Adrenal gland (tissue), 9 donors: ENCODE measurements at regions not wholly inside any gene's neighbourhood (a gene's known extent, or its start where the extent isn't known, plus 50 kb on each side); places are given as distances from the start of the nearest gene placed in this dataset.

Source experiments
- DNase-seq, 7 donors: peaks; one replicate each; pipeline ENCODE4 v3.0.0-alpha.2; 2019 to 2020
- H3K27ac ChIP-seq, 5 donors: fragments of 200-600 bp; sonication (generic) in 4 of 5; 1 replicate in 3 of 5; 2 replicates in 2 of 5; pipeline versions ENCODE4 v1.5.1 to v1.8.0; 2016 to 2020; ENCODE audit warnings: mild to moderate bottlenecking in 1 of 5
- H3K27me3 ChIP-seq: fragments of 200-600 bp; 2 replicates; pipeline ENCODE4 v1.8.0; 2021
- H3K36me3 ChIP-seq, 2 donors: fragments of 200-600 bp; replicated peaks in 1 of 2; 1 replicate in 1 of 2; 2 replicates in 1 of 2; pipeline versions ENCODE4 v1.5.1 to v1.8.0; 2018 to 2022
- H3K4me1 ChIP-seq, 2 donors: fragments of 200-600 bp; replicated peaks in 1 of 2; 1 replicate in 1 of 2; 2 replicates in 1 of 2; pipeline versions ENCODE4 v1.5.1 to v1.8.0; 2018 to 2021
- H3K4me3 ChIP-seq, 4 donors: fragments of 200-600 bp; sonication (generic) in 3 of 4; one replicate each; pipeline ENCODE4 v1.5.1; 2016 to 2018
- H3K9me3 ChIP-seq, 3 donors: fragments of 200-600 bp; sonication (generic) in 1 of 3; replicated peaks in 1 of 3; 1 replicate in 2 of 3; 2 replicates in 1 of 3; pipeline versions ENCODE4 v1.5.1 to v1.8.0; 2016 to 2021
- CTCF ChIP-seq, 6 experiments: fragments of 450-650 bp in 4 of 6; fragments of 200-600 bp in 2 of 6; sonication (generic) in 1 of 6; IDR thresholded peaks; 1 replicate in 5 of 6; 2 replicates in 1 of 6; pipeline versions ENCODE4 v1.5.1 to v1.8.0; 2016 to 2021; ENCODE audit warnings: antibody characterized with exemption in 6 of 6, mild to moderate bottlenecking in 2 of 6, moderate library complexity in 1 of 6
- POLR2A ChIP-seq, 2 donors: fragments of 450-650 bp; IDR thresholded peaks; one replicate each; pipeline ENCODE4 v1.6.1; 2017; ENCODE audit warnings: antibody characterized with exemption in 2 of 2, mild to moderate bottlenecking in 2 of 2, moderate library complexity in 1 of 2
- WGBS, 4 donors: extraction: QIAGEN DNeasy Blood & Tissue Kit in 2 of 4; methylation state at CpG; one replicate each; pipeline versions ENCODE4 v1.1.5 to v1.1.7; 2013 to 2017; 5-methylcytosine and 5-hydroxymethylcytosine counted together
- intact Hi-C, 2 donors: fragments of 100-400 bp; cut with DNase I; formaldehyde crosslinking; loops; one replicate each; pipeline versions ENCODE4 v1.14.1 to v1.15.0; 2022 to 2023
- donor health status: healthy with polysubstance abuse.
- donor health status: Bipolar disorder and iron deficiency.
- donor health status: DM: yes; HTN: yes; CAD: no.
- donor health status: DM: no; HTN: no; CAD: no.
- donor health status: DM: no; HTN: no; CAD: no.

GRCh38 chr2:234596696-234597575, 100.1 kb upstream of the ARL4C start:
- WGBS, 4 donors = 70 to 84% (median 80%) methylated on average over 4 to 12 of the region's 12 CpGs
- H3K36me3 ChIP-seq = no peaks in the 10 kb centered on the region
- H3K27me3 ChIP-seq = no peaks in the 10 kb centered on the region
- H3K9me3 ChIP-seq = no peaks in the 10 kb centered on the region
- H3K27ac ChIP-seq = no peak overlapping the region
- TF ChIP-seq CTCF (IDR thresholded peaks at IDR 0.05) = no peak
- TF ChIP-seq POLR2A (IDR thresholded peaks at IDR 0.05) = no peak
- H3K4me1 ChIP-seq = no peaks in the 10 kb centered on the region
- DNase-seq = no peak
- intact Hi-C loops = no loop called here
- no peak overlapping the region for H3K4me3 ChIP-seq

GRCh38 chr2:234595829-234596228, 98.9 kb upstream of the ARL4C start:
- intact Hi-C loops = no loop called here
- WGBS, 4 donors = 62 to 73% (median 71%) methylated on average over 3 of the region's 3 CpGs

DNA sequence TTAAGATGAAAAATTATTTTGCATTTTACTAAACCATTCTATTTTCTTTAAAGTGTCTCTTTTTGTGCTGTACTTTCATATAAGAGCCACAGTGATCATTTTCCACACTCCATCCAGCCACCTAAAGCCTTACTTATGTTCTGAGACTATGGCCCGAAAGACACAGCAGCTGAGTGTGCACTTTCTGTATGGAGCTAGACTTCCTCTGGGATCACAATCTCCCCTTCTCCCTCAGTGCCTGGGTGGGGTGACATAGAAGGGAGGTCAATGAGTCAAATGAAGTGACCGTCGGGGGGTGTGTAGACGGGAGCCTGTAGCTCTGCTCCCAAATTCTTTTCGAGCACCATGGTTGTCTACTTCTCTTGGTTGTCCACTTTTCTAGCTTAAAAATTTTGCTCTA, 97.8 kb upstream of the ARL4C start:
- H3K36me3 ChIP-seq = no peaks in the 10 kb centered on the region
- no peaks in the 10 kb centered on the region for H3K27me3 ChIP-seq
- TF ChIP-seq CTCF (IDR thresholded peaks at IDR 0.05) = no peak
- TF ChIP-seq POLR2A (IDR thresholded peaks at IDR 0.05) = no peak
- H3K4me3 ChIP-seq = no peak overlapping the region
- intact Hi-C loops = no loop called here
- WGBS, 4 donors = 95 to 98% (median 97%) methylated on average over 5 of the region's 5 CpGs
- no peaks in the 10 kb centered on the region for H3K4me1 ChIP-seq
- no peak overlapping the region for H3K27ac ChIP-seq
- no peaks in the 10 kb centered on the region for H3K9me3 ChIP-seq
- DNase-seq = no peak

More at GRCh38 chr2:234595829-234596228, 98.9 kb upstream of the ARL4C start:
- Histone ChIP-seq H3K9me3 (no peaks in the 10 kb centered on the region), H3K4me1 (no peaks in the 10 kb centered on the region), H3K4me3 (no peak overlapping the region), H3K27ac (no peak overlapping the region), H3K27me3 (no peaks in the 10 kb centered on the region), H3K36me3 (no peaks in the 10 kb centered on the region)
- DNase-seq = no peak
- TF ChIP-seq CTCF (IDR thresholded peaks at IDR 0.05) (no peak), POLR2A (IDR thresholded peaks at IDR 0.05) (no peak)

- 74 to 77% (median 75%) methylated on average over 2 of the region's 2 CpGs for WGBS, 4 donors
- TF ChIP-seq CTCF (IDR thresholded peaks at IDR 0.05) = no peak
- no peak for TF ChIP-seq POLR2A (IDR thresholded peaks at IDR 0.05)
- no peaks in the 10 kb centered on the region for H3K27me3 ChIP-seq
- H3K4me1 ChIP-seq = no peaks in the 10 kb centered on the region
- DNase-seq = no peak
- no peaks in the 10 kb centered on the region for H3K36me3 ChIP-seq
- H3K4me3 ChIP-seq = no peak overlapping the region
- intact Hi-C loops = no loop called here
- H3K9me3 ChIP-seq = no peaks in the 10 kb centered on the region
- H3K27ac ChIP-seq = no peak overlapping the region
Measured at GRCh38 chr2:234593636-234594035, 96.8 kb upstream of the ARL4C start.
